ENCODE measurements at regions not wholly inside any gene's neighbourhood (a gene's known extent, or its start where the extent isn't known, plus 50 kb on each side); places are given as distances from the start of the nearest gene placed in this dataset.
A peak's percentile ranks its signal among the peaks of the same experiment; 100 is the strongest.

GRCh38 chr5:91438871-91439270 is 55.8 kb upstream of the ARRDC3 start:
- peak; percentile 63 for DNase-seq (ENCODE audit: low spot score)
- Histone ChIP-seq H3K79me2 (replicated peaks; ENCODE audit: insufficient read depth) (no peaks in the 10 kb centered on the region), H3K9me2 (ENCODE audit: insufficient read depth) (no peaks in the 10 kb centered on the region), H3K27me3 (ENCODE audit: insufficient read depth) (no peaks in the 10 kb centered on the region), H3K4me1 (ENCODE audit: insufficient read depth) (peaks cover 13% of the 10 kb centered on the region; the same call in 1 of the 2 replicates), H4K20me1 (replicated peaks; ENCODE audit: insufficient read depth) (no peaks in the 10 kb centered on the region), H3K4me3 (no peak overlapping the region), H3K4me2 (no peak overlapping the region), H3K36me3 (ENCODE audit: insufficient read depth) (no peaks in the 10 kb centered on the region), H3F3A (replicated peaks; ENCODE audit: low read depth) (no peaks in the 10 kb centered on the region), H3K27ac (ENCODE audit: low read depth) (no peak overlapping the region), H2AFZ (no peak overlapping the region)
- Mint-ChIP-seq H3K4me3 (no peak overlapping the region), H3K9me3 (no peaks in the 10 kb centered on the region), H3K27me3 (ENCODE audit: insufficient read depth, low read depth, poor library complexity) (peaks cover 5% of the 10 kb centered on the region), H3K36me3 (ENCODE audit: low read depth) (no peaks in the 10 kb centered on the region), H3K27ac (no peak overlapping the region), H3K4me1 (peaks cover 15% of the 10 kb centered on the region; the same call in 2 of the 3 replicates)
- ATAC-seq: peak; percentile 97
- TF ChIP-seq CTCF (conservative IDR thresholded peaks at IDR 0.05; ENCODE audit: low read depth in 2 of 2) (peak; percentile 48 to 59), REST (IDR thresholded peaks at IDR 0.05; ENCODE audit: unreplicated experiment) (no peak)

GRCh38 chr5:91436241-91436640 is 53.1 kb upstream of the ARRDC3 start:
- H3K27me3 ChIP-seq (ENCODE audit: insufficient read depth): no peaks in the 10 kb centered on the region
- TF ChIP-seq POLR2AphosphoS5 (IDR thresholded peaks at IDR 0.05; ENCODE audit: low read depth): no peak
- no peak for TF ChIP-seq REST (IDR thresholded peaks at IDR 0.05; ENCODE audit: unreplicated experiment)
- TF ChIP-seq CREB1 (CRISPR knock-in tag; IDR thresholded peaks at IDR 0.05; ENCODE audit: low read depth): no peak
- TF ChIP-seq ETS1 (IDR thresholded peaks at IDR 0.05): no peak
- TF ChIP-seq EZH2phosphoT487 (IDR thresholded peaks at IDR 0.05; ENCODE audit: unreplicated experiment): no peak
- TF ChIP-seq EZH2 (IDR thresholded peaks at IDR 0.05; ENCODE audit: low read depth, unreplicated experiment): no peak
- no peak for ATAC-seq
- H3K79me2 ChIP-seq (replicated peaks; ENCODE audit: insufficient read depth): no peaks in the 10 kb centered on the region
- H3K4me1 ChIP-seq (ENCODE audit: insufficient read depth): peaks cover 15% of the 10 kb centered on the region; the same call in 1 of the 2 replicates
- H3K4me3 Mint-ChIP-seq: no peak overlapping the region
- no peak overlapping the region for H2AFZ ChIP-seq
- no peaks in the 10 kb centered on the region for H3K9me2 ChIP-seq (ENCODE audit: insufficient read depth)
- no peaks in the 10 kb centered on the region for H3F3A ChIP-seq (replicated peaks; ENCODE audit: low read depth)
- no peaks in the 10 kb centered on the region for H3K9me3 Mint-ChIP-seq
- no peak overlapping the region for H3K27ac ChIP-seq (ENCODE audit: low read depth)
- DNase-seq (ENCODE audit: low spot score): no peak
- no peaks in the 10 kb centered on the region for H3K36me3 ChIP-seq (ENCODE audit: insufficient read depth)
- H3K27me3 Mint-ChIP-seq (ENCODE audit: insufficient read depth, low read depth, poor library complexity): peaks cover 9% of the 10 kb centered on the region
- H3K4me3 ChIP-seq: no peak overlapping the region
- peaks cover 16% of the 10 kb centered on the region; the same call in 2 of the 3 replicates for H3K4me1 Mint-ChIP-seq
- H3K36me3 Mint-ChIP-seq (ENCODE audit: low read depth): no peaks in the 10 kb centered on the region
- H3K27ac Mint-ChIP-seq: no peak overlapping the region
- no peak overlapping the region for H3K4me2 ChIP-seq
- no peaks in the 10 kb centered on the region for H4K20me1 ChIP-seq (replicated peaks; ENCODE audit: insufficient read depth)

Measured in GM23338 (cell line).